ENCODE measurements at regions not wholly inside any gene's neighbourhood (a gene's known extent, or its start where the extent isn't known, plus 50 kb on each side); places are given as distances from the start of the nearest gene placed in this dataset.

DNA sequence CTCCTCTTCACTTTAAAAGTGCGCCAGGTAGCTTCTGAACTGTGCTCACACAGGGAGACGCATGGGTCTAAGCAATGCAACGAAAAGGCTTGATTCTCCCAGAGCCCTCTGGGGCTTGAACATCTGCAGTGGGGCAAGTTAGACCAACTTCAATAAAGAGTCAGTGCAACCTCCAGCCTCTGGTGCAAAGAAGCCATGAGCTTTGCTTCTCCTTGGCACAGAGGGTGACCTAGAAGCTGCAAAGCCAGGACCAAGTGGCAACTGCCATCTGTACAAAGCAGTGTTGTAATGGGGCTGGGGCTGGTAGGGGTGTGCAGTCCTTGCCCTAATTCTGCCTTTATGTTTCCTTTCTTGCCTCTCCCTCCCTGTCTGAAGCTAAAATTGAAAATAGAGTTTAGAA is 219.0 kb upstream of the CD96 start:
- no peak for TF ChIP-seq GATA2 (IDR thresholded peaks at IDR 0.05; ENCODE audit: low read depth, low read length)
- no peak for TF ChIP-seq GATA3 (IDR thresholded peaks at IDR 0.05; ENCODE audit: low read depth, low read length)

DNA sequence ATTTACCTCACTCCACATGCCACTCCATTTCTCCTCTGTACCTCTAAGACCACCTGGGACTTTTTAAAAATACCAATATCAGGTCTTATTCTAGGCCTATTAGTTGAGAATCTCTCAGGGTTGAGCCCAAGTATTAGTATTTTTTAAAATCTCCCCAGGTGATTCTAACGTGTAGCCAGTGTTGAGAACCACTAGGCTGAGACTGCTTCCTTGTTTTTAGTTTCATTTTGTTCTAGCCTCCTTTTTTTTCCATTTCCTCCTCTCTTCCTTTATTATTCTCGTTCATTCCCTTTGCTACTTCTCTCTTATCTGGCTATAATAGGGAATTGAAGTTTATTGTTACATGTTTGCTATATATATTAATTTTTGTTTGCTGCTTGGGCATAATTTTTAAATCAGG is 217.8 kb upstream of the CD96 start:
- no peak for TF ChIP-seq GATA2 (IDR thresholded peaks at IDR 0.05; ENCODE audit: low read depth, low read length)

DNA sequence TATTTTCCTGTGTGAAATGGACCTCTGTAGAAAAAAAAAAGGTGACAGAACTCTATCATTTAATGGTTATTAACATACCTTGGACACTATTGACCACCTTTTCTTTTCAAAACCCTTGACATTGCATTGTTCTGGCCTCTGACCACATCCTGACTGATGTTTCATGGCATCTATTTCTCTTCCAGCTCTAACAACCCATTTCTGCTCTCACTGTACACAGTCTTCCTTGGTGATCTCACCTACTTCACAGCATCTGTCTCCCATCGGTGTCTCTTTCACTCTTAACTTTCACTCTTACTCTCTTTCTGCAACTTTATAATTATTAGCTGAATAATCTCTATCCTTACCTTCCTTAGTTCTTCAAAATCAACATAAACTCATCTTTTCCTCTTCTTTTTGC is 217.4 kb upstream of the CD96 start:
- TF ChIP-seq GATA2 (IDR thresholded peaks at IDR 0.05; ENCODE audit: low read depth, low read length) (no peak), GATA3 (IDR thresholded peaks at IDR 0.05; ENCODE audit: low read depth, low read length) (no peak)

DNA sequence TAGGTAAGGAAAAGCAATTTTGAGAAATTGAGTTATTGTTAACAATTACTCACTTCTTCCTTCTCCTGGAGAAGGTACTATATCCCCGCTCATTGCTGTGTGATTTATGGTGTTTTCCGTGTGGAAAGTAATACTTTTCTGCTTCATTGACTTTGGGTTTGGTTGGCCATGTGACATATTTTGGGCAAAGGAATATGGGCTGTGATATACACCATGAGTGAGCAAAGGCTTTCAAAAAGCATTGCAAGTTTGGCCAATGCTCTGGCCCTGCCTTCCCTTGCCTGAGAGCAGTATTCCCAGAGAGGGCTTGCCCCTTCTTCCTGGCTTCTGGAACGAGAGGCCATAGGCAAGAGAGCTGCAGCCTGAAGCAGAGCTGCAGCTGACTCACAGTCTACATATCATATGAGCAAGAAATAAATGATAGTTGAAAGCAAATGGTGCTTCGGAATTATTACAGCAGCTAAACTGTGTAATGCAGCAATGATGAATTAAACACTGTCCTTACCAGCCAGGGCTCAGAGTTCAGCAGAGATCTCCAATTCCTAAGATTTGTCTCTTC is 216.8 kb upstream of the CD96 start:
- no peak for TF ChIP-seq GATA3 (IDR thresholded peaks at IDR 0.05; ENCODE audit: low read depth, low read length)

DNA sequence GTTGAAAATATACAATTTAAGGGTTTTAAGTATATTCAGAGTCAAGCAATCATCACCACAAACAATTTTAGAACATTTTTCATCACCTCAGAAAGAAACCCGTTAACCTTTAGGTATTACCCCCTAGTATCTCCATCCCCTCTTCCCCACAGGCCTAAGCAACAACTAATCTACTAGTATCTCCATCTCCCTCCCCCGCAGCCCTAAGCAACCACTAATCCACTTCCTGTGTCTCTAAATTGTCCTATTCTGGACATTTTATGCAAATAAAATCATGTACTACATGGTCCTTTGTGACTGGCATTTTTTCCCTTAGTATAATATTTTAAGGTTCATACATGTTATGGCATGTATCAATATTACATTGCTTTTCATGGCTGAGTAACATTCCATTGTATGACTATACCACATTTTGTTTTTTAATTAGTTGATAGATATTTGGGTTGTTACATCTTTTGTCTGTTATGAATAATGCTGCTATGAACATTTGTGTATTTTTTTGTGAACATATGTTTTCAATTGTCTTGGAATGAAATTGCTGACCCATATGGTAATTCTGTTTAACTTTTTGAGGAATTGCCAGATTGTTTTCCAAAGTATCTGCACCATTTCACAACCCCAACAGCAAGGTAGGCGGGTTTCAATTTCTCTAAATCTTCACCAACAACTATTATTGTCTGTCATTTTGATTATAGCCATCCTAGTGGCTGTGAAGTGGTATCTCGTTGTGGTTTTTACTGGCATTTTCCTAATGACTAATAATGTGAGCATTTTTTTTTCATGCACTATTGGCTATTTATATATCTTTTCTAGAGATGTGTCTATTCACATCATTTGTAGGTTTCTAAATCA is 215.6 kb upstream of the CD96 start:
- TF ChIP-seq GATA2 (IDR thresholded peaks at IDR 0.05; ENCODE audit: low read depth, low read length), result no peak
- no peak for TF ChIP-seq GATA3 (IDR thresholded peaks at IDR 0.05; ENCODE audit: low read depth, low read length)

DNA sequence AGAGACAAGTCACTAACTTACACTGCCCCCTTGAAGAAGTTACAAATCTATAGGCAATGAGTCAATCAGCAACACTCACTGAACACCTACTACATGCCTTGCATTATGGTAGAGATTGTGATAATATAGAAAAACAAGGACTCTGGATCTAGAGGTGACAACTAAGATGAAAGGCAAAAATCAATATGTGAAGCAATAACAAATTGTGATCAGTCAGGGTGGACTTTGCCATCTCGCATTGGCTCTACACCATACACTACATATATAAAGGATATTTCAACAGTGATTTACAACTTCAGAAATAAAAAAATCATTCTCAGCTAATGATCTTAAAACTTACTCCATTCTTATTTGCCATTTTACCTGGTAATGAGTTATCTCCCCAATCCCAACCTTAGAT is 210.7 kb upstream of the CD96 start:
- no peak for TF ChIP-seq GATA3 (IDR thresholded peaks at IDR 0.05; ENCODE audit: low read depth, low read length)
- TF ChIP-seq GATA2 (IDR thresholded peaks at IDR 0.05; ENCODE audit: low read depth, low read length), result no peak

DNA sequence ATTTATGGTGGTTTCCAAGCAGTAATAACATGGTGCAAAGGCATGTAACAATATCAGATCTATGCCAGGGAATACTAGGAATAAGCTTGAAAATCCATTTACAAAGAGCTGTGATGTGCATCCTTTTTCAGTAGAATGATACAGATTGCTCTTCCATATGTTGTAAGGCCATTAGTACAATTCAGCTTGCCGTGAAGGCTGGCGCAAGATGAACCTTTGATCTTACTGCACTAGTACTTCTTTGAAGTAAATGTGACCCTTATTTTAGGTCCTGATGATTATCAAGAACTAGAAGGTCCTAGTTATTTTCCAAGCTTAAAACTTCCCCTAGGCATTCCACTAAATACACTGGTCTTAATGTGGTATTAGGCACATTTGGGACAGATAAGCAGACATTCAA is 210.1 kb upstream of the CD96 start:
- TF ChIP-seq GATA3 (IDR thresholded peaks at IDR 0.05; ENCODE audit: low read depth, low read length) (no peak), GATA2 (IDR thresholded peaks at IDR 0.05; ENCODE audit: low read depth, low read length) (no peak)

DNA sequence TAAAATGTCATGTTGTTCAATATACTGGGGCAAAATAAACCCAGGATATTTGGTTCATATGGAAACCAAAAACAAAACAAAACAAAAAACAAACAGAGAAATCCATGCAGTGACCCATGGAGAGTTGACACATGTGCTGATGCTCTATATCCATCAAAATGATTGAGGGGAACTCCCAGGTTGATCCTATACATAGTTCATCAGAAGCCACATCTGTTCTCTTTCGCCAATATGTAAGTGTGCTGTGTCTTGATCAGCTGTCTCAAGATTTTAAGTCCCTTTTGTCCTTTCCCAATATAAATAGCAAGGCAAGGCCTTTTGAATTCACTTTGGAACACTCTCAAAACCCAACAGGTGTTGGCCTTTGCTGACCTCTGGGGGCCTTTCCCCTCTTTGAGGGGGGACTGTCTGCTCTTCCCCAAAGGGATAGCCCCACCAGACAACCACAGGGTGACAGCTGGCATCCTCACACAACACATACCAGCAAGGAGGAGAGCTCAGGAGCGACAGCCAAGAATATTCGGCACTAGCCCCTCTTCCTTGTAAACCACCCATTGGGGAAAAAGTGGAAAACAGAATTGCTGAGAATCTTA is 209.4 kb upstream of the CD96 start:
- TF ChIP-seq GATA3 (IDR thresholded peaks at IDR 0.05; ENCODE audit: low read depth, low read length) (no peak), GATA2 (IDR thresholded peaks at IDR 0.05; ENCODE audit: low read depth, low read length) (no peak)

DNA sequence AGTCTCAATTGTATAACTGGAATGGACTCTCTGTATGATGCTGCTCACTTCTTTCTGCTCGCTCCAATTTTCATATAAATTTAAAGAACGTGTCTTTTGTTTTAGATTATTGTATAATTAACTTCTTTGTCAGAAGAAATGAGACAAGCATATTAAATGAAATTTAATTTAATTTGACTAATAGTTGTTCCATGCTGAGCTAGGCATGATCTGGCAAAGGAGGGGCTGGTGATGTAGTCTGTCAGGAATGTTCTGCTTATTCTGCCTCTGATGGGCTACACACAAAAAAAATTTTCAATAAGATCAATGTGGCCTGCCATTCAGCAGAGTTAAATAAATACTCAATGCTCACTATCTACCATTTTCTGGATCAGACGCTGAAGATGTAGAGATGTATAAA is 208.4 kb upstream of the CD96 start:
- TF ChIP-seq GATA3 (IDR thresholded peaks at IDR 0.05; ENCODE audit: low read depth, low read length) (no peak), GATA2 (IDR thresholded peaks at IDR 0.05; ENCODE audit: low read depth, low read length) (no peak)

DNA sequence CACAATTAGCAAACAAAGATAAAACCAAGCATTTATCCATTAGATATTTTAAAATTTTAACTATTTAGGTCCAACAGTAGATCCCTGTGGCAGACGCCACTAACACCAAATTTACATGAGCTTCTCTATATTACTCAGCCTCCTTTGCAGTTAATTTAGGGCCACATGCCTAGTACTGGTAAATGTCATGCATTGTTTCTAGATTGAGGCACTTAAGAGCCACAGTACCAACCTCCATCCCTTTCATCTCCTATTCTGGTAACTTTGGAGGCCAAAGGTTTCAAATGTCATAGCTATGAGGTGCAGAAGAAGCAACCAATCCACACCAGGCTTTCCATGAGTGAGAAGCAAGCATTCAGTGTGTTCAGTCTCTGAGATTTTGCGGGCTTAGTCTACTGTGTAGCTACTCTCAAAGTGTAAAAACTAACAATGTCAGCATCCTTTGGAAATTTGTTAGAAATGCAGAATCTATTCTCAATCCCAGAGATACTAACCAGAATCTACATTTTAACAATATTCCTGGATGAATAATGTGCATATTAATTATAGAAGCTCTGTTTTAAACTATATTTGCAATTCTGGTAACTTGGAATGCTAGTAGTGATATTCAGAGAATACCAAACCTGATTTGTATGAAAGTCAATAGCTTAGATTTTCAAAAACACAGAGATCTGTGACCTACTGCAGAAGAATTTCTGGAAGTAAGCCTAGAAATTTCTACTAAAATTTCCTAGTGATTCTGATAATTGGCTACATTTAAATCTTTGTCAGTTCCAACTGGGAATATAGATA is 206.3 kb upstream of the CD96 start:
- TF ChIP-seq GATA2 (IDR thresholded peaks at IDR 0.05; ENCODE audit: low read depth, low read length) (no peak), GATA3 (IDR thresholded peaks at IDR 0.05; ENCODE audit: low read depth, low read length) (no peak)

DNA sequence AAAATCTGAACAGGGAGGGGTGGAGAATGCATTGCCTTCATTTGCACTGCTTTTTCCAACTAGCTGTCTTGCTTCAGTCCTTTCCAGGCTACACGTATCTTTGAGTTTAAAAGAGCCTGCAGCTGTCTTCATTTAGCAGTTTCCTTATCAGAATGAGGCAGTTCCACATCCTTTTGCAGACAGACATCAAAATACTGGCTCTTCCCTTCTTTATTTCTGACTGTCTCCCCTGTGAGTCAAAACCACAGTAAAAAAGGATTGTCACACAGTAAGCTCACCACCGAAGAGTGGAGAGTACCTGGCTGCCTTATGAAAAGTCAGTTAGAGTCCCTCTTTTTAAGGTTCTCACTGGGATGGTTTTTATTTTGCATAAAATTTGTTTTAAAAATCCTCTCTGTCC is 205.5 kb upstream of the CD96 start:
- TF ChIP-seq GATA2 (IDR thresholded peaks at IDR 0.05; ENCODE audit: low read depth, low read length), result no peak
- no peak for TF ChIP-seq GATA3 (IDR thresholded peaks at IDR 0.05; ENCODE audit: low read depth, low read length)

DNA sequence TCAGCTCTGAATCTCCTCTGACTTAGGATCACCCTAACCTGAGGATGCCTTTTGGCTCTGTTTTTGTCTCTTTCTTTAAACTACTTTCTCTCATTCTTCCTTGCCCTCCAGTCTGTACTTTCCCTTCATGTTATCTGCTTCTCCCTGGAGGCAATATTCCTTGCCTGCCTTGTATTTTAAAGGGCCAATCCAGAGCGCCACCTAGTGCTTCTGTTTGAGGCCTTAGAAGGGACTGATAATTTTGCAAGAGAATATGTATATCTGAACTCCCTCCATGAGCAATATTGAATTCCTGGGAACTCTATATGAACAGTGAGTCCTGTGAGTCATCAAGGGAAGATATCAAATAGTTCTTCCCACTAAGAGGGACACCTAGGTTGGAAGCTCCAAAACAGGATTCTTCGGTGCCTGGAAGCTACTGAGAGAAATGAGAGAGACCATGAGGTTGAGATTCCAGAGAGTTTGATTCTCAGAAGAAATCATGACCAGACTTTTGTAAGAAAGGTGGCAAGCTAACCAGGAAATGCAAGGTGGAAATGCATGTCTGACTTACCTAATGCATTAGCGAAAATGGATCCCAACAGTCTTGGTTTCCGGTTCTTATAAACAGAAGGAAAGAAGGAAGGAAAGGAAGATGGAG is 203.8 kb upstream of the CD96 start:
- no peak for TF ChIP-seq GATA3 (IDR thresholded peaks at IDR 0.05; ENCODE audit: low read depth, low read length)
- TF ChIP-seq GATA2 (IDR thresholded peaks at IDR 0.05; ENCODE audit: low read depth, low read length), result no peak

DNA sequence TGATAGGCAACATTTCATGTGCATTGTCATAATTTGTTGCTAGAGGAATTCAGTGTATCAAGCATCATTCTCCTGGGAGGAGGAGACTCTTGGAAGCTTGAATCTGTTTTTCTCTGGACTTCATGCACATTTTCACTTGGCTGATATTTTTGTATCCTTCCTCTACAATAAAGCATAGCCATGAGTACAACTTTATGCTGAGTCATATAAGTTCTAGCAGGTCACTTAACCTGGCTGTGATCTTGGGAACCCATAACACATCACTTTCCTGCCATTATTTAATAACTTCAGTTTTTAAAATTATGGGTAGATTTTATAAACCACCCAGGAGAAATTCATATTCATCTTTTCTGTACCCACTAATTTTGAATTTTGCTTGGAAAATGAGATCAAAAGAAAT is 203.0 kb upstream of the CD96 start:
- TF ChIP-seq GATA2 (IDR thresholded peaks at IDR 0.05; ENCODE audit: low read depth, low read length) (no peak), GATA3 (IDR thresholded peaks at IDR 0.05; ENCODE audit: low read depth, low read length) (no peak)

DNA sequence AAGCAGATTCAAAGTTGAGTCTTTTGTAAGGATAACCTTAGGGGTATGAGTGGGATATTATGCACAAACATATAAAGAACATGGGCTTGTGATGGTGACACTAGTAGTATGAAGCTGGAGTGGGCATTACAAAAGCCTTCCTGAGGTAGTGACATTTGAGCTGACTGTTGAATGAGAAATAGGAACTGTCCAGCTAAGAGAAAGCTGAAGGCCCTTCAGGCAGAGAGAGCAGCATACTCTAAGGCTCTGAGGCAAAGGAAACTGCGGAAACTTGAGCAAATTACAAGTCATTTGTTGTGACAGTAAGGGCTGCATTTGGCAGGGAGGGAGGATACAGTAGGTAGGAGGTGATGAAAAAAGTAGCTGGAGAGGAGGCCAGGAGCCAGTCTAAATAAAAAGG is 190.7 kb upstream of the CD96 start:
- TF ChIP-seq GATA2 (IDR thresholded peaks at IDR 0.05; ENCODE audit: low read depth, low read length) (no peak), GATA3 (IDR thresholded peaks at IDR 0.05; ENCODE audit: low read depth, low read length) (no peak)

All from SH-SY5Y (cell line).